Gastrocnemius medialis (tissue), 4 donors: ENCODE measurements at regions not wholly inside any gene's neighbourhood (a gene's known extent, or its start where the extent isn't known, plus 50 kb on each side); places are given as distances from the start of the nearest gene placed in this dataset.

Experiments
- CTCF ChIP-seq, 5 experiments: fragments of 450-650 bp in 3 of 5; fragments of 200-600 bp in 2 of 5; sonication (generic) in 2 of 5; IDR thresholded peaks in 4 of 5; conservative IDR thresholded peaks in 1 of 5; 1 replicate in 4 of 5; 2 replicates in 1 of 5; pipeline ENCODE4 v1.5.1; 2016 to 2019; ENCODE audit warnings: antibody characterized with exemption in 5 of 5, mild to moderate bottlenecking in 3 of 5, moderate library complexity in 3 of 5
- POLR2A ChIP-seq, 2 donors: fragments of 450-650 bp; IDR thresholded peaks; one replicate each; pipeline ENCODE4 v1.6.1; 2017; ENCODE audit warnings: antibody characterized with exemption in 2 of 2, mild to moderate bottlenecking in 2 of 2, moderate library complexity in 2 of 2

GRCh38 chr13:110068176-110068473 is 238.8 kb downstream of the COL4A1 start:
- no peak for TF ChIP-seq CTCF (IDR thresholded peaks at IDR 0.05 in 4 of 5, conservative IDR thresholded peaks at IDR 0.05 in 1 of 5)
- TF ChIP-seq POLR2A (IDR thresholded peaks at IDR 0.05): no peak
